Esophagus squamous epithelium (tissue), 4 donors: ENCODE measurements at regions not wholly inside any gene's neighbourhood (a gene's known extent, or its start where the extent isn't known, plus 50 kb on each side); places are given as distances from the start of the nearest gene placed in this dataset.

Source experiments
- CTCF ChIP-seq, 6 experiments: fragments of 450-650 bp in 4 of 6; fragments of 200-600 bp in 2 of 6; sonication (generic) in 2 of 6; IDR thresholded peaks; one replicate each; pipeline ENCODE4 v1.5.1; 2016 to 2019; ENCODE audit warnings: antibody characterized with exemption in 6 of 6, mild to moderate bottlenecking in 4 of 6, moderate library complexity in 4 of 6
- POLR2A ChIP-seq, 4 donors: fragments of 450-650 bp; IDR thresholded peaks; one replicate each; pipeline ENCODE4 v1.6.1; 2017; ENCODE audit warnings: antibody characterized with exemption in 4 of 4, mild to moderate bottlenecking in 4 of 4, moderate library complexity in 3 of 4

GRCh38 chr17:37834168-37834567, 89.3 kb upstream of the HNF1B start:
- no peak for TF ChIP-seq CTCF (IDR thresholded peaks at IDR 0.05)
- TF ChIP-seq POLR2A (IDR thresholded peaks at IDR 0.05) = no peak
